ENCODE measurements at regions not wholly inside any gene's neighbourhood (a gene's known extent, or its start where the extent isn't known, plus 50 kb on each side); places are given as distances from the start of the nearest gene placed in this dataset.

DNA sequence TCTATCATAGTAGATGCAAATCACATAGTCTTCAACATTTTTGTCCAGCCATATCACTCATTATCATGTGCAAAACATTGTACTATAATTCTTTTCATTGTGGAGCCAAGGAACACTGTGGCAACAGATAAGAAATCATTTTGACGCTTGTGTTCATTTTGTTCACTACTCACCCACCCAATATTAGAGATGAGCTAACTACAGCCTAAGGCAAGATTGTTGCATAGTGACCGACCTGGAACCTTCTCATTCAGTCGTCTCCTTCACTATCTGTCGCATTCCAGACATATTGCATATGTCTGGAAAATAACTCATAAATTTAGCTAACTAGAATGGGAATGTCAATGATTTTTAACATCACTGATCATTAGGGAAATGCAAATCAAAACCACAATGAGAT is 270.3 kb downstream of the CGGBP1 start:
- Histone ChIP-seq H3K36me3 (ENCODE audit: control insufficient read depth in 4 of 4, insufficient read depth in 3 of 4, low read depth in 1 of 4, low read length in 3 of 4) (no peaks in the 10 kb centered on the region), H3K4me3 (ENCODE audit: low read depth in 1 of 3, low read length in 3 of 3) (no peak overlapping the region), H3K4me1 (ENCODE audit: control insufficient read depth in 4 of 4, insufficient read depth in 4 of 4, low read length in 3 of 4) (peaks cover 6 to 12% (median 7%) of the 10 kb centered on the region in 4 donors), H3K27me3 (ENCODE audit: control insufficient read depth in 4 of 4, insufficient read depth in 4 of 4, low read length in 3 of 4) (peaks cover 0 to 6% (median 0%) of the 10 kb centered on the region in 4 donors), H3K27ac (ENCODE audit: low read depth in 1 of 2, low read length in 2 of 2) (no peak overlapping the region), H3K9me3 (ENCODE audit: control insufficient read depth in 4 of 4, low read length in 3 of 4) (no peaks in the 10 kb centered on the region), H3K9ac (ENCODE audit: low read depth in 1 of 2, low read length in 2 of 2) (no peak overlapping the region)
- no peak for DNase-seq (ENCODE audit: low spot score)
- 79% methylated on average over 4 of the region's 4 CpGs for WGBS
- TF ChIP-seq SP1 (IDR thresholded peaks at IDR 0.05) (no peak), FOXA2 (IDR thresholded peaks at IDR 0.05) (no peak), JUND (IDR thresholded peaks at IDR 0.05) (no peak), YY1 (IDR thresholded peaks at IDR 0.05) (no peak), ATF3 (IDR thresholded peaks at IDR 0.05) (no peak), MAX (IDR thresholded peaks at IDR 0.05) (no peak), GABPA (IDR thresholded peaks at IDR 0.05 in 1 of 2, conservative IDR thresholded peaks at IDR 0.05 in 1 of 2) (no peak), EGR1 (IDR thresholded peaks at IDR 0.05; ENCODE audit: low read depth in 2 of 2) (no peak), RXRA (IDR thresholded peaks at IDR 0.05) (no peak)
- TF ChIP-seq, protein P1, sequence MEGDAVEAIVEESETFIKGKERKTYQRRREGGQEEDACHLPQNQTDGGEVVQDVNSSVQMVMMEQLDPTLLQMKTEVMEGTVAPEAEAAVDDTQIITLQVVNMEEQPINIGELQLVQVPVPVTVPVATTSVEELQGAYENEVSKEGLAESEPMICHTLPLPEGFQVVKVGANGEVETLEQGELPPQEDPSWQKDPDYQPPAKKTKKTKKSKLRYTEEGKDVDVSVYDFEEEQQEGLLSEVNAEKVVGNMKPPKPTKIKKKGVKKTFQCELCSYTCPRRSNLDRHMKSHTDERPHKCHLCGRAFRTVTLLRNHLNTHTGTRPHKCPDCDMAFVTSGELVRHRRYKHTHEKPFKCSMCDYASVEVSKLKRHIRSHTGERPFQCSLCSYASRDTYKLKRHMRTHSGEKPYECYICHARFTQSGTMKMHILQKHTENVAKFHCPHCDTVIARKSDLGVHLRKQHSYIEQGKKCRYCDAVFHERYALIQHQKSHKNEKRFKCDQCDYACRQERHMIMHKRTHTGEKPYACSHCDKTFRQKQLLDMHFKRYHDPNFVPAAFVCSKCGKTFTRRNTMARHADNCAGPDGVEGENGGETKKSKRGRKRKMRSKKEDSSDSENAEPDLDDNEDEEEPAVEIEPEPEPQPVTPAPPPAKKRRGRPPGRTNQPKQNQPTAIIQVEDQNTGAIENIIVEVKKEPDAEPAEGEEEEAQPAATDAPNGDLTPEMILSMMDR (IDR thresholded peaks at IDR 0.05; ENCODE audit: low read depth, low read length, missing input control): no peak

DNA sequence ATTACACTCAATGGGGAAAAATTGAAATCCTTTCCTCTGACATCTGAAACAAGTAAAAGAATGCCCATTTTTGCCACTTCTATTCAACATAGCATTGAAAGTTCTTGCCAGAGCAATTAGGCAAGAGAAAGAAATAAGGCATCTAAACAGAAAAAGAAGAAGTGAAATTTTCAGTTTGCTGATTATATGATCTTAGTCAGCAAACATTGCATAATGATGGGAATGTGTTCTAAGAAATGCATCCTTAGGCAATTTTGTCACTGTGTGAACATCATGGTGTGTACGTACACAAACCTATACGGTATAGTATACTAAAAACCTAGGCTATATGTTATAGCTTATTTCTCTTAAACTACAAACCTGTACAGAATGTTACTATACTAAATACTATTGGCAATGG is 278.0 kb downstream of the CGGBP1 start:
- Histone ChIP-seq H3K36me3 (ENCODE audit: control insufficient read depth in 4 of 4, insufficient read depth in 3 of 4, low read depth in 1 of 4, low read length in 3 of 4) (no peaks in the 10 kb centered on the region), H3K4me1 (ENCODE audit: control insufficient read depth in 4 of 4, insufficient read depth in 4 of 4, low read length in 3 of 4) (no peaks in the 10 kb centered on the region), H3K4me3 (ENCODE audit: low read depth in 1 of 3, low read length in 3 of 3) (no peak overlapping the region), H3K9ac (ENCODE audit: low read depth in 1 of 2, low read length in 2 of 2) (no peak overlapping the region), H3K27me3 (ENCODE audit: control insufficient read depth in 4 of 4, insufficient read depth in 4 of 4, low read length in 3 of 4) (no peaks in the 10 kb centered on the region), H3K27ac (ENCODE audit: low read depth in 1 of 2, low read length in 2 of 2) (no peak overlapping the region), H3K9me3 (ENCODE audit: control insufficient read depth in 4 of 4, low read length in 3 of 4) (no peaks in the 10 kb centered on the region)
- 74% methylated on average over 2 of the region's 2 CpGs for WGBS
- no peak for DNase-seq (ENCODE audit: low spot score)
- TF ChIP-seq HNF4G (IDR thresholded peaks at IDR 0.05): no peak
- no peak for TF ChIP-seq GABPA (IDR thresholded peaks at IDR 0.05 in 1 of 2, conservative IDR thresholded peaks at IDR 0.05 in 1 of 2)
- no peak for TF ChIP-seq NR2F2 (IDR thresholded peaks at IDR 0.05)
- TF ChIP-seq EGR1 (IDR thresholded peaks at IDR 0.05; ENCODE audit: low read depth in 2 of 2): no peak
- TF ChIP-seq TAF1 (conservative IDR thresholded peaks at IDR 0.05): no peak
- TF ChIP-seq HNF4A (conservative IDR thresholded peaks at IDR 0.05): no peak
- TF ChIP-seq, protein P1 (IDR thresholded peaks at IDR 0.05; ENCODE audit: low read depth, low read length, missing input control): no peak
- TF ChIP-seq FOXA2 (IDR thresholded peaks at IDR 0.05): no peak
- no peak for TF ChIP-seq JUND (IDR thresholded peaks at IDR 0.05)
- TF ChIP-seq, protein P2, sequence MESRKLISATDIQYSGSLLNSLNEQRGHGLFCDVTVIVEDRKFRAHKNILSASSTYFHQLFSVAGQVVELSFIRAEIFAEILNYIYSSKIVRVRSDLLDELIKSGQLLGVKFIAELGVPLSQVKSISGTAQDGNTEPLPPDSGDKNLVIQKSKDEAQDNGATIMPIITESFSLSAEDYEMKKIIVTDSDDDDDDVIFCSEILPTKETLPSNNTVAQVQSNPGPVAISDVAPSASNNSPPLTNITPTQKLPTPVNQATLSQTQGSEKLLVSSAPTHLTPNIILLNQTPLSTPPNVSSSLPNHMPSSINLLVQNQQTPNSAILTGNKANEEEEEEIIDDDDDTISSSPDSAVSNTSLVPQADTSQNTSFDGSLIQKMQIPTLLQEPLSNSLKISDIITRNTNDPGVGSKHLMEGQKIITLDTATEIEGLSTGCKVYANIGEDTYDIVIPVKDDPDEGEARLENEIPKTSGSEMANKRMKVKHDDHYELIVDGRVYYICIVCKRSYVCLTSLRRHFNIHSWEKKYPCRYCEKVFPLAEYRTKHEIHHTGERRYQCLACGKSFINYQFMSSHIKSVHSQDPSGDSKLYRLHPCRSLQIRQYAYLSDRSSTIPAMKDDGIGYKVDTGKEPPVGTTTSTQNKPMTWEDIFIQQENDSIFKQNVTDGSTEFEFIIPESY (IDR thresholded peaks at IDR 0.05): no peak
- no peak for TF ChIP-seq MAX (IDR thresholded peaks at IDR 0.05)
- TF ChIP-seq, protein P3, sequence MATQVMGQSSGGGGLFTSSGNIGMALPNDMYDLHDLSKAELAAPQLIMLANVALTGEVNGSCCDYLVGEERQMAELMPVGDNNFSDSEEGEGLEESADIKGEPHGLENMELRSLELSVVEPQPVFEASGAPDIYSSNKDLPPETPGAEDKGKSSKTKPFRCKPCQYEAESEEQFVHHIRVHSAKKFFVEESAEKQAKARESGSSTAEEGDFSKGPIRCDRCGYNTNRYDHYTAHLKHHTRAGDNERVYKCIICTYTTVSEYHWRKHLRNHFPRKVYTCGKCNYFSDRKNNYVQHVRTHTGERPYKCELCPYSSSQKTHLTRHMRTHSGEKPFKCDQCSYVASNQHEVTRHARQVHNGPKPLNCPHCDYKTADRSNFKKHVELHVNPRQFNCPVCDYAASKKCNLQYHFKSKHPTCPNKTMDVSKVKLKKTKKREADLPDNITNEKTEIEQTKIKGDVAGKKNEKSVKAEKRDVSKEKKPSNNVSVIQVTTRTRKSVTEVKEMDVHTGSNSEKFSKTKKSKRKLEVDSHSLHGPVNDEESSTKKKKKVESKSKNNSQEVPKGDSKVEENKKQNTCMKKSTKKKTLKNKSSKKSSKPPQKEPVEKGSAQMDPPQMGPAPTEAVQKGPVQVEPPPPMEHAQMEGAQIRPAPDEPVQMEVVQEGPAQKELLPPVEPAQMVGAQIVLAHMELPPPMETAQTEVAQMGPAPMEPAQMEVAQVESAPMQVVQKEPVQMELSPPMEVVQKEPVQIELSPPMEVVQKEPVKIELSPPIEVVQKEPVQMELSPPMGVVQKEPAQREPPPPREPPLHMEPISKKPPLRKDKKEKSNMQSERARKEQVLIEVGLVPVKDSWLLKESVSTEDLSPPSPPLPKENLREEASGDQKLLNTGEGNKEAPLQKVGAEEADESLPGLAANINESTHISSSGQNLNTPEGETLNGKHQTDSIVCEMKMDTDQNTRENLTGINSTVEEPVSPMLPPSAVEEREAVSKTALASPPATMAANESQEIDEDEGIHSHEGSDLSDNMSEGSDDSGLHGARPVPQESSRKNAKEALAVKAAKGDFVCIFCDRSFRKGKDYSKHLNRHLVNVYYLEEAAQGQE (IDR thresholded peaks at IDR 0.05): no peak
- no peak for TF ChIP-seq RXRA (IDR thresholded peaks at IDR 0.05)
- no peak for TF ChIP-seq RAD21 (IDR thresholded peaks at IDR 0.05)
- TF ChIP-seq ATF3 (IDR thresholded peaks at IDR 0.05): no peak
- TF ChIP-seq FOXA1 (IDR thresholded peaks at IDR 0.05): no peak
- no peak for TF ChIP-seq YY1 (IDR thresholded peaks at IDR 0.05)

Data from liver (tissue), 8 donors.